Spleen (tissue), 7 donors: ENCODE measurements at regions not wholly inside any gene's neighbourhood (a gene's known extent, or its start where the extent isn't known, plus 50 kb on each side); places are given as distances from the start of the nearest gene placed in this dataset.

Source experiments
- POLR2AphosphoS5 ChIP-seq, 3 donors: sonication (generic); formaldehyde crosslinking; IDR thresholded peaks; one replicate each; pipeline ENCODE4 v1.5.1; 2017; ENCODE audit warnings: antibody characterized with exemption in 3 of 3
- TF ChIP-seq, protein P1 (sequence below), 11 experiments: fragments of 200-600 bp in 7 of 11; fragments of 450-650 bp in 4 of 11; sonication (generic) in 4 of 11; IDR thresholded peaks in 8 of 11; conservative IDR thresholded peaks in 3 of 11; 1 replicate in 7 of 11; 2 replicates in 4 of 11; pipeline versions ENCODE4 v1.4.0 to v1.8.0; 2016 to 2021; ENCODE audit warnings: antibody characterized with exemption in 11 of 11, inconsistent platforms in 4 of 11, mild to moderate bottlenecking in 1 of 11
- donor health status: DM: no; HTN: no; CAD: no; lungs with moderate emphysema.
- donor health status: DM: no; HTN: no; CAD: no.
- donor health status: DM: no; HTN: no; CAD: no.

GRCh38 chr6:78308025-78308424 lies 559.3 kb upstream of the IRAK1BP1 start:
- TF ChIP-seq POLR2AphosphoS5 (IDR thresholded peaks at IDR 0.05) = no peak
- TF ChIP-seq, protein P1, sequence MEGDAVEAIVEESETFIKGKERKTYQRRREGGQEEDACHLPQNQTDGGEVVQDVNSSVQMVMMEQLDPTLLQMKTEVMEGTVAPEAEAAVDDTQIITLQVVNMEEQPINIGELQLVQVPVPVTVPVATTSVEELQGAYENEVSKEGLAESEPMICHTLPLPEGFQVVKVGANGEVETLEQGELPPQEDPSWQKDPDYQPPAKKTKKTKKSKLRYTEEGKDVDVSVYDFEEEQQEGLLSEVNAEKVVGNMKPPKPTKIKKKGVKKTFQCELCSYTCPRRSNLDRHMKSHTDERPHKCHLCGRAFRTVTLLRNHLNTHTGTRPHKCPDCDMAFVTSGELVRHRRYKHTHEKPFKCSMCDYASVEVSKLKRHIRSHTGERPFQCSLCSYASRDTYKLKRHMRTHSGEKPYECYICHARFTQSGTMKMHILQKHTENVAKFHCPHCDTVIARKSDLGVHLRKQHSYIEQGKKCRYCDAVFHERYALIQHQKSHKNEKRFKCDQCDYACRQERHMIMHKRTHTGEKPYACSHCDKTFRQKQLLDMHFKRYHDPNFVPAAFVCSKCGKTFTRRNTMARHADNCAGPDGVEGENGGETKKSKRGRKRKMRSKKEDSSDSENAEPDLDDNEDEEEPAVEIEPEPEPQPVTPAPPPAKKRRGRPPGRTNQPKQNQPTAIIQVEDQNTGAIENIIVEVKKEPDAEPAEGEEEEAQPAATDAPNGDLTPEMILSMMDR (IDR thresholded peaks at IDR 0.05 in 8 of 11, conservative IDR thresholded peaks at IDR 0.05 in 3 of 11) = no peak
